ENCODE measurements at regions not wholly inside any gene's neighbourhood (a gene's known extent, or its start where the extent isn't known, plus 50 kb on each side); places are given as distances from the start of the nearest gene placed in this dataset.

DNA sequence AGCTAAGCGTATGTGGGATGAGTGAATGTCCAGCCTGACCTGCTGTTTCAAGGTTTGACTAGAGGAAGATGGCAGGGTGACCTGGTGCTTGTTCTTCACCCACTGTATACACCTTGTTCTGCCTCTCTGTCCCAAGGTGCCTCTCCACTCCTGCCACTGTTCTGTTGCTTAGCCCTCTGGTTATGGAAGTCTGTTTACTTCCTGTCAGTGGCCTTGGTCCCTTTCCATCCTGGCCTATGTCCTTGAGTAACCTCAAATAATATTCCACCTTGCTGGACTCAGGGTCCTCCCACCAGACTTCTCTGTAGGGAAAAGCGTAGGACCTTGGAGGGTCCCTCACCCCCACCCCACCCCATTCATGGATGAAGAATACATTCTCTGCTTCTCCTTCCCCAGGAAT lies 73.2 kb upstream of the SALL1 start:
- Histone ChIP-seq H3K9ac (ENCODE audit: low read depth, low read length) (no peak overlapping the region), H3K4me3 (ENCODE audit: low read depth, low read length) (no peak overlapping the region), H3K36me3 (ENCODE audit: control insufficient read depth, insufficient read depth, low read length) (no peaks in the 10 kb centered on the region)

DNA sequence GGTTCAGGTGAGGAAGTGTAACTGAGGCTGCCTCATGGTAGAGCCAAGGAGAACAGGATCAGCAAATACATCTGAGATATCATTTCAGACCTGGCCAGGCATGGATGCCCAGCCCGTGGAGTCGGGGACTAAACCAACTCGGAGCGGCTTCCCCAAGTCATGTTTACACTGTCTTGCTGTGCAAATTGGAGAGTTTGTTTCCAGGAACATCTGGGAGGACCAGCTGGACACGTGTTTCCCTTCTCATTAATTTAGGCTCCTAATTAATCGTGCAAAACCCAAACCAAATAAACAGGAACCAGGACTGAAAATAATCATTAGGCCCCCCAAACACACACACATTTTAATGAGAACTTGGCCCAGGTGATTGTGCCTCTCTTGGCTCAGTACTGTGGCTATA lies 70.9 kb upstream of the SALL1 start:
- H3K9ac ChIP-seq (ENCODE audit: low read depth, low read length) = no peak overlapping the region
- H3K4me3 ChIP-seq (ENCODE audit: low read depth, low read length) = no peak overlapping the region
- no peaks in the 10 kb centered on the region for H3K27me3 ChIP-seq (ENCODE audit: control insufficient read depth, insufficient read depth, low read length)
- H3K4me1 ChIP-seq (ENCODE audit: control insufficient read depth, insufficient read depth, low read length) = no peaks in the 10 kb centered on the region
- H3K9me3 ChIP-seq (ENCODE audit: control insufficient read depth, insufficient read depth, low read length) = no peaks in the 10 kb centered on the region
- H3K36me3 ChIP-seq (ENCODE audit: control insufficient read depth, insufficient read depth, low read length) = no peaks in the 10 kb centered on the region

More for the DNA sequence above, 73.2 kb upstream of the SALL1 start:
- Histone ChIP-seq H3K4me1 (ENCODE audit: control insufficient read depth, insufficient read depth, low read length) (peaks cover 4% of the 10 kb centered on the region), H3K9me3 (ENCODE audit: control insufficient read depth, insufficient read depth, low read length) (no peaks in the 10 kb centered on the region), H3K27me3 (ENCODE audit: control insufficient read depth, insufficient read depth, low read length) (no peaks in the 10 kb centered on the region)

DNA sequence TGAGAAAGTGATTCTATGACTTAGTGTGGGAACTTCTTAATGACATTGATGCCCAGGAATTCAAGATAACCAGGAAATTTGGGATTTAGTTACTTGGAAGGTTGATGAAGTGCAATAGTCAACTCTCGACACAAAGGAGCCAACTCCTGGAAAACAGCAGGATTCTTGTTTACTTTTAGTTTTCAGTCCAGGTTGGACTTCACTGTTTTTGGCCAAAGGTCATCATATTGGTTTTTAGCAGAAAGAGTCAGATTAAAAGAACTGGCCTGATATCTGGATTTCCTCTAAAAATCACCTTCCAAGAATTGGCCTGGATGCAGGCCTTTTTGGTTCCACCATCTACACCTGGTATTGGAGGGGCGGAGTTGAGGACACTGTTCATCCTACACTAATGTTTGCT lies 60.1 kb upstream of the SALL1 start:
- no peaks in the 10 kb centered on the region for H3K36me3 ChIP-seq (ENCODE audit: control insufficient read depth, insufficient read depth, low read length)
- H3K9me3 ChIP-seq (ENCODE audit: control insufficient read depth, insufficient read depth, low read length) = no peaks in the 10 kb centered on the region
- H3K27me3 ChIP-seq (ENCODE audit: control insufficient read depth, insufficient read depth, low read length) = no peaks in the 10 kb centered on the region
- H3K4me1 ChIP-seq (ENCODE audit: control insufficient read depth, insufficient read depth, low read length) = no peaks in the 10 kb centered on the region
- no peak overlapping the region for H3K4me3 ChIP-seq (ENCODE audit: low read depth, low read length)
- H3K9ac ChIP-seq (ENCODE audit: low read depth, low read length) = no peak overlapping the region

DNA sequence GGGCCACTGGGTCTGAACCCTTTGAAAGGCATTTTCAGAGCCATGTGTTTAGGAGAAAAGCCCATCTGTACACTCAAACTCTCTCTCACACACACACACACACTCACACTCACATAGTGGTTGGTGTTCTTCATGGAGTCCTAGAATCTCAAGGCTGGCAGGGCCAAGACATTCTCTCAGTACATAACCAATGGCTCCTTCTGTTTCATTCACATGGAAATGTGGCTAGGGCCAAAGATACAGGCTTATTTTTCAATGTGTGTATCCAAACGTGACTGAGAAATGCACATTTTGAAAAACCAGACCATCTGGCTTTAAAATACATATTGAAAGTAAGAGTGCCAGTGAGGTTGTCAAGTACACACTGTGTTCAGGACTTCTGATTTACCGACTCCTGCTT lies 59.0 kb upstream of the SALL1 start:
- H3K4me1 ChIP-seq (ENCODE audit: control insufficient read depth, insufficient read depth, low read length) = no peaks in the 10 kb centered on the region
- H3K27me3 ChIP-seq (ENCODE audit: control insufficient read depth, insufficient read depth, low read length) = no peaks in the 10 kb centered on the region
- H3K9ac ChIP-seq (ENCODE audit: low read depth, low read length) = no peak overlapping the region
- no peaks in the 10 kb centered on the region for H3K9me3 ChIP-seq (ENCODE audit: control insufficient read depth, insufficient read depth, low read length)
- H3K4me3 ChIP-seq (ENCODE audit: low read depth, low read length) = no peak overlapping the region
- H3K36me3 ChIP-seq (ENCODE audit: control insufficient read depth, insufficient read depth, low read length) = no peaks in the 10 kb centered on the region

DNA sequence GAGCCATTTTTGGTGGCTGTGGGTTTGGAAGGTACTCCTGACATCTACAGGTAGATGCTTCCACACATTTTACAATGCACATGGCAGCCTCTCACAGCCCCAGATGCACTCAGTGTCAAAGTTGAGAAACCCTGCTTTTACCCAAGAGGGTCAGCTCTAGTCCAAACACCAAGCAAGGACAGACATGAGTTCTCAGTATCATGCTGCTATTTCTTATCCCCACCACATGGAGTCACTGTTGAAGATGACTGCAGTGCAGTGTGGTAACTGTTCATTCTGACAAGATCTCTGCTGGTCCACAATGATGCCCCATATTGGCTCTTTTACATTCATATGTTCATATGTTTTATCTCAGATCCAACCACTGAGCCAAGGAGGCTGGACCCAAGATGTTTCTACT lies 50.5 kb upstream of the SALL1 start:
- H3K9me3 ChIP-seq (ENCODE audit: control insufficient read depth, insufficient read depth, low read length) = no peaks in the 10 kb centered on the region
- H3K9ac ChIP-seq (ENCODE audit: low read depth, low read length) = no peak overlapping the region
- no peak overlapping the region for H3K4me3 ChIP-seq (ENCODE audit: low read depth, low read length)
- H3K4me1 ChIP-seq (ENCODE audit: control insufficient read depth, insufficient read depth, low read length) = no peaks in the 10 kb centered on the region
- no peaks in the 10 kb centered on the region for H3K36me3 ChIP-seq (ENCODE audit: control insufficient read depth, insufficient read depth, low read length)
- no peaks in the 10 kb centered on the region for H3K27me3 ChIP-seq (ENCODE audit: control insufficient read depth, insufficient read depth, low read length)

All from iPS-15b (cell line).